ENCODE measurements at regions not wholly inside any gene's neighbourhood (a gene's known extent, or its start where the extent isn't known, plus 50 kb on each side); places are given as distances from the start of the nearest gene placed in this dataset.
"Not testable (repeated sequence)": the region's sequence is repeated elsewhere in the genome, so short reads cannot be mapped to it uniquely, and the experiment has no call there.

DNA sequence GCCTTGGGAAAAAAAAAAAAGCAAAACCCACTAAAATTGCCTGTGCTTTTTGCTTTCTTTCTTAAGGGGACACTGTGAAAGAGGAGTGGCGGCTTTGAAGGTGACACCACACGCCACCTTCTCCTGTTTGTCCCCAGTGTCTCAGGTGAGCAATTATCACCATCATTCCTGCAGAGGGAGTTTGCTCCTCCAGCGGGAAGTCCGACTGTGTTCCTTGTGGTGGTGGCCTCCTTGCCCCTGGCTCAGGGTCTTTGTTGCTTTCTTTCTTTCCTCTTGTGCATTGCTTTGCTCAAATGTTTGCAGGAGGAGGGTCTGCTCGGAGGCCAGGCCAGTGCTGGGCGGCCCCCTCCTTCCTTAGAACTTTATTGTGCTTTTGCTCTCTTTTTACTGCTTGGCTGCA, 164.3 kb upstream of the CXCR4 start:
- DNase-seq (ENCODE audit: low spot score), result no peak

DNA sequence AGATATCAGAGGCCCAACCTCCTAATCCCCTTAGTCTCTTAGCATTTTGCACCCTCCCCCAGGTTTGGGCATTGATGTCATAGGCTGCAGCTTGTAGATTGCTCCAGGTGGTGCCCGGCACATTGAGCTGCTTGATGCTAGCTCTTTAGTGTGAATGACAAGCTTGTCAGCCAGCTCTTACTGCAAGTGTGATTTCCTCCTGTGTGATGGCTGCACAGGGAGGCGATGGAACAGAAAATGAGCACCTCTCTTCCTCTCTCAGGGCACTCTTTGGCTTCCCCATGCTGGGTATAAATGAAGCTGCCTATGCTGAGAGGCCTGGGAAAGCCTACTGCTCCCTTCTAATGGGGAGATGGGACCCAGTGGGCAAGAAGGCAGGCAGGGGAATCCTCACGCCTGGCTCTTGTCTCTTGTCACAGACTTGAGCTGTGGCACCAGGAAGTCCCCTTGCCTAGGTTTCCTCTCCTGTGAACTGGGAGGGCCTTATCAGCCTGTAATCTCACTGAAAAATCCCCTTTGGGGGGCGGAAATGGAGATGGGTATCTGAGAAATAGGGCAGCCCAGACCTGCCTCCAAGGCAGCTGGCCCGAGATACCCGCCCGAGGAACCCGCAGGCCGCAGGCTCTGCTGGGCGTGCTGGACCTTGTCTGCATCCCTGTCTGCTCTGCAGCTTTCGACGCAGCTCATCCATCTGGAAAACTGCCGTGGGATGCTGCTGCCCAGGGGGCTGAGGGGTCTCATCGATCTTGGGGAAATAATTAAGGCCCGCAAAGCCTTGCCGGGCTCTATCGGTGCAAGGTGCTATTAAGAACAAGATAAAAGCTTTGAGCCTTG, 163.5 kb upstream of the CXCR4 start:
- no peak for DNase-seq (ENCODE audit: low spot score)

DNA sequence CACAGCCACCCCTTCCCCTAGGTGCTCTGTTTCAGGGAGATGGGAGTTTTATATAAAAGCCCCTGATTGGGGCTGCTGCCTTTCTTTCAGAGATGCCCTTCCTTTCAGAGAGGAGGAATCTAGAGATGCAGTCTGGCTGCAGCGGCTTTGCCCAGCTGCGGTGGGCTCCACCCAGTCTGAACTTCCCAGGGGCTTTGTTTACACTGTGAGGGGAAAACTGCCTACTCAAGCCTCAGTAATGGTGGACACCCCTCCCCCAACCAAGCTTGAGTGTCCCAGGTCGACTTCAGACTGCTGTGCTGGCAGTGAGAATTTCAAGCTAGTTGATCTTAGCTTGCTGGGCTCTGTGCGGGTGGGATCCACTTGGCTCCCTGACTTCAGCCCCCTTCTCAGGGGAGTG, 148.4 kb upstream of the CXCR4 start:
- DNase-seq (ENCODE audit: low spot score), result not testable (repeated sequence)

DNA sequence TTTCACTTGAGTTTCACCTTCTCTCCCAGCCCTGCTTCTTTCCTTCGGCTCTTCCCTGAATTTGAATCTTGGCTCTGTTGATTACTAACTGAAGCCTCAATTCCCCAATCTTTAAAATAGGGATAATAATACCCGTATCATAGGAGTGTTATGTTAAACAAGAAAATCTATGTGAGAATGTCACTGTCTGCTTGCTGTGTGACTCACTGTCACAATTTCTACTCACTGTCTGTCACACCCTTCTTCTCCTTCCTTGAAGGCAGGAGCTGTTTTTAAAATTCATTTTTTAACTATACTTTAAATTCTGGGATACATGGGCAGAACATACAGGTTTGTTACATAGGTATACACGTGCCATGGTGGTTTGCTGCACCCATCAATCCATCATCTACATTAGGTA, 141.6 kb upstream of the CXCR4 start:
- no peak for DNase-seq (ENCODE audit: low spot score)

DNA sequence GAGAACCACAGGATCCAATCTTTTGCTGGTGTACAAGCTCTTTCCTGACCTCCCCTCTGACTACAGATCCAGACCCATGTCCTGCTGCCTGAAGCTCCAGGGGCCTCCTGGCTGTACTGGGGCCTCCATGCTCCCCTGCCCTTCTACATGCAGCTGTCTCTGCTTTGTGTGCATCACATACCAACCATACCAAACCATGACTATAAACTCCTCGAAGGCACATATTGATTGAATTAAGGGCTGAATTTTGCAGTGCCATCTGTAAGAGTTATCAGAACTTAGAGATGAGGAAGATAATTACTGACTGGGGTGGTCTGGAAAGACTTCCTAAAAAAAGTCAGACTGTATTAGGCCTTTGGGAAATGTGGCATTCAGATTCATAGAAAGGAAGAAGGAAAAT, 139.9 kb upstream of the CXCR4 start:
- DNase-seq (ENCODE audit: low spot score), result no peak

DNA sequence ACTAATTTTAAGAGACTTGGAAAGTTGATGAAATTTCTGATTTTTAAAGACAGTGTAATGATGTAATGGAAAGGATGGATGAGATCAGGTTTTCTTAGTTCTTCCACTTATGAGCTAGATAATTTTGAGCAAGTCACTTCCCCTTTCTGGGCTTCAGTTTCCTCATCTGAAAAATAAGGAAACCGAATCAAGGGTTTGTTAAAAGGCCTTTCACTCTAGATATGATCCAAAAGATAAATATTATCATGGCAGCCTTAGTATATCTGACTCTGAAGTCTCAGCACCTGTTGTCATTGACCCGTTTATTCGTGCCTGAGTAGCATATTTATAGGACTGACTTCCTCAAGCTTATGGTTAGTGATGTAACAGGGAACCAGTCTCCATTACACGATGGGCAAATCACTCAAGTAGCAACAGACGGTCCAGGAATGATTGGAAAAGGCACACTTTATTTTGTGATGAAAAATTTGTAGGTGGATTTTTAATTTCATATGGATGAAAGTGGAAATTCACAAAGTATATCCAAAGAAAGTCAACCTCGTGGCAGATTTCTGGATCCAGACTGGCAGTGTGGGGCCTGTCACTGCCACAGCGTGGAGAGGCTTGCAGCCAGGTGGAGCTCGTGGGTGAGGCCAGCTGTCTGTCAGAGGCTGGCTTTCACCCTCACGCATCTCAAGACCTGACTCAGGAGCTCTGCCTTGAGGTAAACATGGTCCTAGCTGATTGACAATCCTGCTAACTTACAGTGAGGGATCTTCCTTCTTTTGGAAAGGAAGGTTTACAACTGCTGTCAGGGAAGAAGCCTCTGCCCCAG, 137.9 kb upstream of the CXCR4 start:
- no peak for DNase-seq (ENCODE audit: low spot score)

DNA sequence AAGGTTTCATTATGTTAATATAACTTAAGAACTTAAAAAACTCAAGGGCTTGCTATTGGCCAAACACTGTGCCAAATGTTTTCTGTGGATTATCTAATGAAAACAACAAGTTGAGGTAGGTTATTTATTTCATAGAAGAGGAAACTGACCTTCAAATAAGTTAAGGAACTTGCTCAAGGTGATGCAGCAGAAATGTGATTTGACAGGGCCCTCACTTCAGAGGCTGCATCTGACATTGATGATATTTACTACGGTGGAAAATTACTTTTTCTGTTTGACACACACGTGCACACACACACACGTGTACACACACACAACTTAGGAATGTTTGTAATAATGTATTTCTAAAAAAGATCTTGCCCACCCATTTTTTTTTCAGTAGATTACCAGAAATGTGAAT, 137.2 kb upstream of the CXCR4 start:
- no peak for DNase-seq (ENCODE audit: low spot score)

DNA sequence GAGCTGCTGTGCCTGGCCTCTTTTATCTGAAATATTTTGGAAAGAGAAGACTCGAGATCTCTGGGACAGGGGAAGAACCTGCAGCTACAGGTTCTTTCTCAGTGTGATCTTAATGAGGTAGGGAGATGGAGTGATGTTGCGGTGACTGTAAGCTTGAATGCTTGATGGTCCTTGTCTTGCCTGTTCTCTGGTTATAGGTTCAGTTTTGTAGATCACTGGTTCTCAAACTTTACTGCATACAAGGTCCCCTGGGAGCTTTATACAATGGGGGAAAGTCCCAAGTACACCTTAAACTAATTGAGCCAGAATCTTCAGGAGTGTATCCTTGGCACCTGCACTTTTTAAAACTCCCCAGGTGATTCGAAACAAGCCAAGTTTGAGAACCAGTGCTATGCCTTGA, 136.7 kb upstream of the CXCR4 start:
- no peak for DNase-seq (ENCODE audit: low spot score)

DNA sequence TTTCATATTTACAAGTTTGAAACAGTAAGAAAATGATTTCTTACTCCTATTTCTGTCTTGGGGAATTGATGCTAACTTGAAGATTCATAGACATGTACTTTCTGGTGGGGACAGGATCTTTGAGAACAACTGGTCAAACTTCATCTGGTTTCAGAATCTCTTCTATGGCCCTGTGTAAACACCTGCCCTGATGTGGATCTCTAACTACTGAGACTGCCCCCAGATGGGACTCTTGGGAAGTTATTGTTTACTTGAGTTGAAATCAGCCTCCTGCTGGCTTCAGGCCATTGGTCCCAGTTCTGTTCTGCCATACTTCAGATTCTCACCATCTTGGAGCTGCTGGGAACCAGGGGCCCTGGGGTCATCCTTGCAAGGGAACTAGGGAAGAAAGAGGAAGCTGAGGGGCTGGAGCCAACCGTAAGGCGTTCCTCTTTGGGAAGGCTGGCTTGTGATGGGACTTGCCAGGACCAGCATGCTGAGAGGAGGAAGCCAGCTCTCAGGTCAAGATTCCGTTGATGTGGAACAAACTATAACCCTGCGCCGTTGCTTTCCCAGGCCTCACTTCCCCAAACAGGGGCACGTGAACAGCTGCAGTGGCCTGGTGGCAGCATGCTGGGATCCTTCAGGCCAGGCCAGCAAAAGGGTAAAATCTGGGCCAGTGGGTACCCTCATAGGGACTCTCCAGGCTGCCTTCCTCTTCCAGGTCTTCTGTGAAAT, 135.5 kb upstream of the CXCR4 start:
- DNase-seq (ENCODE audit: low spot score), result no peak

DNA sequence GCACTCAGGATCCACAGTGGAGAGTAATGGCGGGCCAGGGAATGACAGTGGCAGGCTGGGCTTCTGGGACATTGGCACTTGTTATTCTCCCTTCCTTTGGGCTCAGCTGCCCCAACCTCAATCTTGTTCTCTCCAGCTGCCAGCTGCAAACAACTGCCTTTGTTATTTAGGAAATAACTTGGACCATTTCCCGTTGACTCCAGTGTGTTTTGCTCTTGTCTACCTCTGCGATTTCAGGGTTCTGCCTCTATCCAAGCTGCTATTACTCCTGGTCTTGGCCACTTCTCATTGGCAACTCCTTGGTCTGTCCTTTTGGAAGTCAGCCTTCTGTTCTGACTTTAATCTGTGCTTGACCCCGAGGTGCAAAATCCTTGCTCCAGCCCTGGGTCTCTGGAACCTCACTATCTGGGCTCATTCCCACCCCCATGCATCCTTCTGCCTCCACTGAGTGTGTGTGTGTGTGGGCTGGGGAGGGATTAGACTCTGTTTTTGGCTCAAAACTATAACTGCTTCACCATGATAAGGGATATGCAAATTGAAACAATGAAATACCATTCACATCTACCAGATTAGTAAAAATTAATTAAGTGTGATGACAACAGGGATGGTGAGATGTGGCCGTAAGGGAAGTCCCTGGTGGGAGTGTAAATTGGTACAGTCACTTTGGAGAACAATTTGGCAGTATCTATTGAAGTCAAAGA, 134.1 kb upstream of the CXCR4 start:
- no peak for DNase-seq (ENCODE audit: low spot score)

DNA sequence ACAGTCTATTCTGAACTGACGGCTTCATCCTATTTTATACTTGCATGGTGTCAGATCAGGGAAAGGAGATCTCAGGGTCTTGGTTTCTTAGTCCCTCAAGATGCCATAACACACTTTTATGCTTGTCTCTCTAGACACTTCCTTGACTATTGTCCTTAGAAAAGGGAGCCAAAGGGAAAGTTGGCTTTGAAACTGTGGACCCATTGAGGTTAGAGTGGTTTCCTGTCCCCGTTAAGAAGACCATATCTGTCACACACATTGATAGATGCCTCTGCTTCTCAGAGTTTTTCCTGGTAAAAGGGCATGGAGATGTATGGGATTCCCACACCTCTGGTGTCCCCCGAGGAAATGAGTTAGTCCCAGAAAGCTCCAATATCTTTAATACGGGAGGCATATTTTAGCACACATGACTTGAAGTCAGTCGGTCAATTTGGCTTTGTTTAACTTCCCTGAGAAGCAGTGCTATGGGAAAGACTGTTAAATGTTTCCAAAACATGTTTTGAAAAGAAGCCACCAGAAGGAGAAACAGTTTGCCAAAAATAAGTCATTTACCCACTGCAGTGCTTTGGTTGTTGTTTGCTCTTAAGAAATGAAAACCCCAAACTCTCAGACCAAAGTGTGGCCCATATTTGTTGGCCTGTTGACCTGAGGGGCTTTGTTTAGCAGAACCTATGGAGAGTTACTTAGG, 133.4 kb upstream of the CXCR4 start:
- no peak for DNase-seq (ENCODE audit: low spot score)

DNA sequence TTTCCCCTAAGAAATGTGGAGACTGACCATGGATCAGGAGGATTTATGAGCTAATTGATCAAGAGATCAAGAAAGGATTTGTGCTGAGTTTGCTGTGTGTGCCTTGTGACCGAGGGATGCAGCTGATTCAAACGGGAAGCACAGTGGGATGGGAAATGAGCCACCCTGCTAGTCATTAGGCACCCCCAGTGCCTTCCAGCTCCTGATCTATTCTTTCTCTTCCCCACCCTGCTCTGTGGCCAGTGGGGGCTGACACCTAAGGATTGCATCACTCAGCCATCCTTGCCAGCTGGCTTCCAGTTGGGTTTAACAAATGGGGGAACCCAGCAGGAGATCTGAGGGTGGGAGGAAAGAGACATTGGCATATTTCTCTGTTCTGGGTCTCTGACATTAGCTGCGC, 132.2 kb upstream of the CXCR4 start:
- DNase-seq (ENCODE audit: low spot score), result no peak

DNA sequence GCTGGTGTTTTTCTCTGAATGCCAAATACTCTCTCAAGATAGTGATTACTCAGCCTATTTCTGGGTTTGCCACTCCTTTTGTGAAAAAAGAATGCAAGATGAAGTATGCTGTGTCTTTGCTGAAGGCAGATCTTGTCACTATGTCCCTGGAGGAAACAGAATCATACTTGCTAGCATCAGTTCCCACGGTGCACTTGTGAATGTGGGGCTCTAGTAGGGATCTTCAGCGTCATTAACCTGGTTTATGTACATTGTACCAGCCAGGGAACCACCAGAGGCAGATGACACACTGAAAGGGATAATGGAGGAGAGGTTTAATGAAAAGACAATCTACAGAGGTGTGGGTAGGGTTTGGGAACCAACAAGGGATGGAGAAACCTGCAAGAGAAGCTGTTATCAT, 131.0 kb upstream of the CXCR4 start:
- no peak for DNase-seq (ENCODE audit: low spot score)

DNA sequence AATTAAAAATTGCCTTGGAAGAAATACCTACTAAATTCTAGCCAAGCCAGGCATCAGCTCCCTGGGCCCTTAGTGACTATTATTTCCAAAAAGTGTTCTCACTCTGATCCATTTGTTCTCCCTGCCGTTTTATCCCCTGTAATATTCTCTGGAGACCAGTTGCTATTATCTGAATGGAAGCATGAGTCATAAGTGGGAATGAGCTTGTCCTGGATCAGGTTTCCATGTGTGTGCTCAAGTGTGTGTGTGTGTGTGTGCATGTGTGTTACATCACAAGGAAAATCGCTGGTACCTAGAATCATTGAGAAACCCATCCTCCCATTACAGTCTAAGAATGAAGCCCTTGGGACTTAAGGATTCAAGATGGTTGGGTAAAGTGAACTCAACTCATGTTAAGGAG, 130.3 kb upstream of the CXCR4 start:
- peak; percentile 34 for DNase-seq (ENCODE audit: low spot score)

DNA sequence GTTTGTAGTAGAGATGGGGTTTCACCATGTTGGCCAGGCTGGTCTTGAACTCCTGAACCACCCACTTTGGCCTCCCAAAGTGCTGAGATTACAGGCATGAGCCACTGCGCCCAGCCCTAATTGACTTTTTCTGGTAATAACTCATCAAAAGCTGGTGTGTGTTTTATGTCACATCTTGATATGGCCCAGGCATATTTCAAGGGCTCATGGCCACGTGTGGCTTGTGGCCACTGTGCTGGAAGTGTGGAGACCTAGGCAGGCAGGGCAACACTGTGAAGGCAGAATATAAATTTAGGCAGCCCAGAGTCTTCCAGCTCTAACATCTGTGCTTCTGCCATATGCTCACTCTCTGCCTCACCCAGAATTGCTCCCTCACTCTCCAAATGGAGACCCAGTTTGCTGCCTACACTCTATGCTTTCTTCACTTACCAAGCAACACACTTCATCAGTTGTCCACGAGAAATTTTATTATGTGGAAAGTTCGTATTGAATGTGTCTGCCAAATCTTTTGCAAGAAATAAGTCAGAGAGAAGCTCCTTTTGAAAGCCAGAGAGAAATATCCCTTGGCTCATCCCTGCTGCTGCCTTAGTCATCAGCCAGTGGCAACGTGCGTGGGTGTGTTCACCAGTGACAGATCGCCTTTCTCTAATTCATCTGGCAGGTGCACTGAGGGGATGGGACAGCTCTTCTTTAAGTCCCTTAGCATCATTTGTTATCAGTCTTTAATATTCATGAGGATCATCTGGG, 129.4 kb upstream of the CXCR4 start:
- DNase-seq (ENCODE audit: low spot score), result no peak

DNA sequence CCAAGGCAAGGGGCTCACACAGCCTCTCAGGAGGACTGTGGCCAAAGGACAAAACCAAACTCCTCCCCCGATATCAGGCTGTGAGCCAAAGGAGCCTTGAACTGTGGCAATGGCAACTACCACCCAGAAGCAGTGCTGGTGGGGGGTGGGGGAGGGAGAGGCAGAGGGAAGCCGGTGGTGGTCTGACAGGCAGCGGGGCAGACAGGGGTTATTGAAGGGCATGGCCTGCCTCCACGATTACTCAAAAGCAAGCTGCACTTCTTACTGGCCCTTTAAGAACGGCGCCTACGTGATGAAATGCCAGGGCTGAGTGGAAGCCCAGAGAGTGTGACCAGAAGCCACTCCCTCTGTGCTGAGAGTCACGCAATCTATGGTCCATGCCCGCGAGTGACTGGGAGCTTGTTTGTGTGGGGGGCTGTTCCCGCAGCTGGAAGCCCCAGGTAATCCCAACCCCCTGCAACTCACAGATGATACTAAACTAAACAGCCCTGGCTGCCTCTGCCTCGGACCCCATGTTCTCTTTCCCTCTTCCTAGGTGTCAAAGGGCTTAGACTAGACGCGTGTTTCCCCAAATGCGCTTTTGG, 128.2 kb upstream of the CXCR4 start:
- DNase-seq (ENCODE audit: low spot score), result no peak

DNA sequence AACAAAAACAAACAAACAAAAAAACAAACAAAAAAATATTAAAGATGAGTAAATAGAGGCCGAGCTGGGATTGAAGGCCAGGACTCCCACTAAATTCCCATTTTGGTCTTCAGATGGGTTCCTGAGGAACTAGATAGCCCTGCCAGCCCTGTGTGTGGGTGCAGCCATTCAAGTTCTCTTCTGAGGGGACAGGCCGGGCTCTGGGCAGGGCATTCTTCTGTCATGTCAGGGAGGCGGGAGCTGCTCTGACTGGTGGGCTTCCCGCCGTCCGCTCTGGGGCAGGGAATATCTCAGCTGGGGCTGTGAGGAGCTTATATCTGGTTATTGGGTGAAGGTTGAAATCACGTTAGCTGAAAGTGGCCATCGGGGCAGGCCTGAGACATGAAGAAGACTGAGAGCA, 127.3 kb upstream of the CXCR4 start:
- DNase-seq (ENCODE audit: low spot score), result no peak

DNA sequence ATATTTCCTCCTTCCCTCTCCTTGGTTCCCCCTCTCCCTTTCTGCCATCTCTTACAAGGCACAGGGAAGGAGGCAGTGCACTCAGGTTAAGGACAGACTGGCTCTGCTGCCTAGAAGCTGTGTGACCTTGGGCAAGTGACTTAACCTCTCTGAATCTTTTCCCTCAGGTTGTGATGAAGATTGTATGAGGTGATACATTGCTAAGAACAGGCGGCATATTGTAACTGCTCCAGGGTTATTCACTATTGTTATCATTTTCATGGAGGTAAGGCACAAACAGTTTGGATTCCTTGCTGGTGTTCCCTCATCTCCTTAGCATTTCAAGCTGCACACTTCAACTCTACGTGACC, 126.6 kb upstream of the CXCR4 start:
- no peak for DNase-seq (ENCODE audit: low spot score)

DNA sequence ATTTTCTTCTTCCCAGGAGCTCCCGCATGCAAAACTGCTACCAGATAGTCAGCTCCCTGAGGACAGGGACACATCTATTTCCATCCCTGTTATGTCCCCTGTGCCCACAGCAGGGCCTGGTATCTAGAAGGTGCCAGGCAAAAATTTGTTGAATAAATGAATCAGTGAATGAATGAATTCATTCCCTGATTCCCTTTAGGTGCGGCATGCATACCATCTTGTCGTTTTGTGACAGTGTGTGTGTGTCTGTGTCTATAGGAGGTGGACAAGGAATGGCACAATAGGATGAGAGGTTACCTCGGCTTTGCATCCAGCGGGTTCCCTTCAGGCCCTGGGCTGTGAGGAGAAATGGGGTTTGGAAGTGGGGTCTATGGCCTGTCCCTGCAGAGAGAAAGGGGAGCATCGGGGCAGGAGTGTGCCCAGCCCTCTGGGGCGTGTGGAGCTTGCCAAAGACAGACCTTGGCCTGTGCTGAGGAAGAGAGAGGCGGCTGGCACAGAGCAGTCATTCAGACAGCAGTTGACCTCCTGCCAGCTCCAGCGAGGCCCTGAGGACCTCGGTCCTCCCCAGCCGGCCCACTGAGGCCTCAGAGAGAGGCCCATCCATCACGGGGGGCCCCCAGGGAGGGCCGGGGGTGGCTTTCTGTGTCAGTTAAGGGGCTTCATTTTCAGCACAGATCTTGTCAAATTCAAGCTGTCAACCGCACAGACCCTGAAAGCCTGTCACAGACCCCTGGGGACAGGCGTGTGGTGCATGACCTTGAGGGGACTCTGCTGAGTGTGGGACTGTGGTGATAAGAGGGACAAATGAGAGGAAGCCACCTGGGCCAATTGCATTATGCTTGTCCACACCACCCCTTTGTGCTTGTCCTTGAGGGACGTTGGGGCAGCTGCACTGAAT, 125.9 kb upstream of the CXCR4 start:
- no peak for DNase-seq (ENCODE audit: low spot score)

All from COLO829 (cell line).